ENCODE measurements at regions not wholly inside any gene's neighbourhood (a gene's known extent, or its start where the extent isn't known, plus 50 kb on each side); places are given as distances from the start of the nearest gene placed in this dataset.
A peak's percentile ranks its signal among the peaks of the same experiment; 100 is the strongest.
"Not testable (repeated sequence)": the region's sequence is repeated elsewhere in the genome, so short reads cannot be mapped to it uniquely, and the experiment has no call there.

DNA sequence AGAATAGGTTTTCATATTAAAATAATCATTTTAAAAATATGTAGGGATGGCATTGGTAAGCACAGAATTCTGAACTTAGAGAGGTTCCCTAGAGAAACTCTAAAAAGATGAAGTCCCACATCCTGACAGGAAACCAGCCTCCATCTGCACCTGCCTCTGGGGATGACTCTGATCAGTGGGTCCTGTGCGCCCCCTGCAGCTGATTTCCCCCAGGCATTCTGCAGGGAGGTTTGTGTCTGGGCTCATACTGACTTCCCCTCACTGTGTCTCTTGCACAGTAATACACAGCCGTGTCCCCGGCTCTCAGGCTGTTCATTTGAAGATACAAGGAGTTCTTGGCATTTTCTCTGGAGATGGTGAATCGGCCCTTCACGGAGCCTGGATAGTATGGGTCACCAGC lies 602.9 kb downstream of the TMEM121 start:
- DNase-seq (ENCODE audit: low read depth in 2 of 2): no peak

DNA sequence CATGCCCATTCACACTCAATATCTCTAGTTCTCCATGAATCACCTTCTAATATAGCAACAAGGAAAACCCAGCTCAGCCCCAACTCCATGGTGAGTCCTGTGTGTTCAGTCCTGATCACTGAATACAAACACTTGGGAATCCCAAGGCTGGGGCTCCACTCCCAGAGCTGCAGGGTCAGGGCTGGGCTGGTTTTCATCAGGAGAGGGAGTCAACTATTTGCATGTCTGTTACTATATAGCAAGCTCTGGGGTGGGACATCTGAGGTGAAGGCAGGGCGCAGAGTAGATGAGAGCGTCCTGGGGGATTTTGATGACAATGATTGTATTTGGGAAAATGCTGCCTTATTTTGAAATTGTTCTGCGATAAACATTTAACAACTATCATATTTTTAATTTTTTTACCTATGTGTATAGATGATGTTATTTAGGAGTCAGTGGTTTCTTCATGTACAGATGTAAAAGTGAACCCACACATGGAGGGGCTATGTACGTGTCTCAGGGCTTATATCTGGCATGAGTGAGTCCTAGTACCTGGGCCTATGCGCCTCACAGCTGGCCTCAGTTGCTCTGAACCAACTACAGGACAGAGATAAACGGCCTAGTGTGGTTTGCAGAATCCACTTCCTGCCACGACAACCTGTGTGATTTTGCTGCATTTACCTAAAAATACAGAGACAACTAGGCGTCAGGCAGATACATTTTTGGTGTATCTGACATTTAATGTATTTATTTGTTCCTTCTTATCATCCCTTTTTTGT lies 603.7 kb downstream of the TMEM121 start:
- DNase-seq (ENCODE audit: low read depth in 2 of 2): not testable (repeated sequence)

DNA sequence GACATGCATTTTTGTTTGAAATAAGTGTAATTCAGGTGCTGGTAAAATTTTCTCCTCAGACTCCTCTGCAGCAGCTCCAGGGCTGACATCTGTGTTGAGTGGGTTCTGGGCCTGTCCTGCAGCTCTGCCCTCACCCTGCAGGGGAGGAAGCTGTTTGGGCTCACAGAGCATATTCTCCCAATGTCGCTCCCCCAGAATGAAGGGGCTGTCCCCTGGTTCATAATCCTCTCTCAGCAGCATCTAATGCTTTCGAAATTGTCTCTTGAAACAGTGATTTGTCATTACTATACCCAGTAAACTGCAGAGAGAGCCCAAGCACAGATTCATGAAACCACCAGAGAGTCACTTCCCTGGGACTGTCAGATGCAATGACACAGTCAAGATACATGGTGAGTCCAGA lies 606.7 kb downstream of the TMEM121 start:
- not testable (repeated sequence) for DNase-seq (ENCODE audit: low read depth in 2 of 2)

DNA sequence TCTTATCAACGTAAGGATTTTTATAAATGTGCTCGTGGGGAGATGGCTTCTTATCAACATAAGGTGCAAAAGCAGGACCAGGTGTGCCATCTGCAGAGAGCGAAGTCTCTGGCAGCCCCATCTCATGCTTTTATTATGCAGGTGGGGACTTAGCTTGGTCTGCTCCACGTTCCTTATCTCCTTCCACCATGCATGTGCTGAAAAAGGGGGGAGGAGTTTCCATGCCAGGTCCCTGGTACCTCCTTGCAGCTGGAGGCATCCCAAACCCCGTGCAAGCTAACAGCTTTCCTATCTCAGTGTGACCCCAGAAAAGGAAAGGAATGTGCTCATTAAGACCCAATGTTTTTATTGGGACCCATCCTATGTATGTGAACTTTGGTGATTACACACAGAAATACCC lies 608.5 kb downstream of the TMEM121 start:
- DNase-seq (ENCODE audit: low read depth in 2 of 2): no peak

DNA sequence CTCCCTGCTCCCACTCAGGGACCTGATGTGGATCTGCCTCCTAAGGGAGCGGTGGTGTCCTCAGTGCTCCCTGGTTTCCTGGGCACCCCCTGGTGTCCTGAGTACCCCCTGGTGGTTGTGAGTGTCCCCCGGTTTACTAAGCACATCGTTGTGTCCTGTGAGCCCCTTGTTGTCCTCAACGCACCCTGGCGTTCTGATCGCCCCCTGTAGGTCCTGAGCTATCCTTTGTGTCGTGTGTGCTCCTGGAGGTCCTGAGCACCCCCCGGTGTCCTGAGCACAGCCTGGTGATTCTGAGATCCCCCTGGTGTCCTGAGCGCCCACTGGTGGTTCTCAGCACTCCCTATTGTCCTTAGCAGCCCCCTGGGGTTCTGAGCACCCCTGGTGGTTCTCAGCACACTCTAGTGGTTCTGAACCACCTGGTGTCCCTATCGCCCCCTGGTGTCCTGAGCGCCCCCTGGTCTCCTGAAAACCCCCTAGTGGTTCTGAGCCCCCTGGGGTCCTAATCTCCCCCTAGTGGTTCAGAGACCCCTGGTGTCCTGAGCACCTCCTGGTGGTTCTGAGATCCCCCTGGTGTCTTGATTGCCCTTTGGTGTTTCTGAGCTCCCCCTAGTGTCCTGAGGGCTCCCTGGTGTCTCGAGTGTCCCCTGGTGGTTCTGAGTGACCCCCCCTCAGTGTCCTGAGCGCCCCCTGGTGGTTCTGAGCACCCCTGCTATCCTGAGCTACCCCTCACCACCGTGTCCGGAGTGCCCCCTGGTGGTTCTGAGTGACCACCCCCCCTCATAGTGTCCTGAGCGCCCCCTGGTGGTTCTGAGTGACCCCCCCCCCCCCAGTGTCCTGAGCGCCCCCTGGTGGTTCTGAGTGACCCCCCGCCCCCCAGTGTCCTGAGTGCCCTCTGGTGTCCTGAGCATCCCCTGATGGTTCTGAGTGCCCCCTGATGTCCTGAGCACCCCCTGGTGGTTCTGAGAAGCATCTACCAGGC lies 615.1 kb downstream of the TMEM121 start:
- no peak for DNase-seq (ENCODE audit: low read depth in 2 of 2)

DNA sequence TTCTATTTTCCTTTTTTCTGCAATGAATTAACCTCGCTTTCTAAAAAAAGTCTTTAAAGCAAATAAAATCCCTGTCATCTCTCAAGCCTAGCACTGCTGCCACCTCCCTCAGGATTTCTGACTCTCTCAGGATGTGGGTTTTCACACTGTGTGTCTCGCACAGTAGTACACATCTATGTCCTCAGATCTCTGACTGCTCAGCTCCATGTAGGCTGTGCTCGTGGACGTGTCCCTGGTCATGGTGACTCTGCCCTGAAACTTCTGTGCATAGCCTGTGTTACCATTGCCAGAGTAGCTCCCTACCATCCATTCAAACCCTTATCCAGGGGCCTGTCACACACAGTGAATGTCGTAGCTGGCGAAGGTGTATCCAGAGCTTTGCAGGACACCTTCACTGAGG lies 619.3 kb downstream of the TMEM121 start:
- not testable (repeated sequence) for DNase-seq (ENCODE audit: low read depth in 2 of 2)

DNA sequence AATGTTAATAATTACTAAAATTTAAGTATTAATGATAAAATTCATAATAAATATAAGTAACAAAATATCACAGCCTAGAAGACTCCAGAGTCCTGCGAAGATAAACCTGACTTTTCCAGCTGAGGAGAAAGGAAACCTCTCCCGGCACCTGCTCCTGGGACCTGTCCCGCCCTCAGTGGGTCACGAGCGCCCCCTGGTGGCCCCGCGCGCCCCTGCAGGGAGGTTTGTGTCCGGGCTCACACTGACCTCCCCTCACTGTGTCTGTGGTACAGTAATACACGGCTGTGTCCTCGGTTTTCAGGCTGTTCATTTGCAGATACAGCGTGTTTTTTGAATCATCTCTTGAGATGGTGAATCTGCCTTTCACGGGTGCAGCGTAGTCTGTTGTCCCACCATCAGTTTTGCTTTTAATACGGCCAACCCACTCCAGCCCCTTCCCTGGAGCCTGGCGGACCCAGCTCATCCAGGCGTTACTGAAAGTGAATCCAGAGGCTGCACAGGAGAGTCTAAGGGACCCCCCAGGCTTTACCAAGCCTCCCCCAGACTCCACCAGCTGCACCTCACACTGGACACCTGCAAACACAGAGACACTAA lies 627.1 kb downstream of the TMEM121 start:
- DNase-seq (ENCODE audit: low read depth in 2 of 2): peak; percentile 68 to 72

DNA sequence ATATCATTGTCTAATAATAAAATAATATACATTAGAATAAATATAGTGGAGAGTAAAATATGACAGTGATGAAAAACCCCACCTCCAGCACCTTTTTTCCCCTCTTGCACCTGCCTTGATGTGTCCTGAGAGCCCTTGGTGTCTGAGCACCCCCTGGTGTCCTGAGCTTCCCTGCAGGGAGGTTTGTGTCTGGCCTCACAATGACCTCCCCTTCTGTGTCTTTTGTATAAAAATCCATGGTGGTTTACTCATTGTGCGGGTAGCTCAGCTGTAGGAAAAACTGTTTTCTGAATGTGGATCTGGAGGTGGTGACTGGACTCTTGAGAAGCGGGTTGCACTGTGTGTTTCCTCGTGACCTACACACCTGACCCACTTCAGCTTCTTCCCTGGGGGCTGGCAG lies 636.9 kb downstream of the TMEM121 start:
- no peak for DNase-seq (ENCODE audit: low read depth in 2 of 2)

DNA sequence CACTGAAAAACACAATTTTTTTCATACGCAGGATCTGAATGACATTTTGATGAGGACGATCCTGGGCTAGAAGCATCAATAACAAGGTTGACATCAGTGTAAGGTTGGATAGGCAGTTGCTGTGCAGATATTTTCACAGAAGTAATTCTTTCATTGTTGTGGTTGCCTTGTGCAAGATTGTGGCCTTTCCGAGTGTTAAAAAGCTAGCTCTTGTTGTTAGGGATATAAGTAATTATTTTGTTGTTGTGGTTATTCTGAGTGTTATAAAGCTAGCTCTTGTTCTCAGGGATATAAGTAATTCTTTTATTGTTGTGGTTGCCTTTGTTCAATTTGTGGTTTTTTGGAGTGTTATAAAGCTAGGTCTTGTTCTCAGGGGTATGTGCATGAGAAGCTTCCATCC lies 637.4 kb downstream of the TMEM121 start:
- DNase-seq (ENCODE audit: low read depth in 2 of 2): not testable (repeated sequence)

DNA sequence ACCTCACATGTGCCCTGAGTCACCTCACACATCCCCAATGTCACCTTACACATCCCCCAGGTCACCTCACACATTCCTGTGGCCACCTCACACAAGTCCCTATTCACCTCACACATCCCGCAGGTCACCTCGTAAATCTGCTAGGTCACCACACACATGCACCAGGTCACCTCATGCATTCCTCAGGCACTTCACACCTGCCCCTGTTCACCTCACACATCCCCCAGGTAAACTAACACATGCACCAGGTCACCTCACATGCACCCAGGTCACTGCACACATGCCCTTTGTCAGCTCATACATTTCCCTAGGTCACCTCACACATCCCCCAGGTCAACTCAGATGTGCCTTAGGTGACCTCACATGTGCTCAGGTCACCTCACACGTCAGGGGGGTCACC lies 639.8 kb downstream of the TMEM121 start:
- DNase-seq (ENCODE audit: low read depth in 2 of 2): no peak

DNA sequence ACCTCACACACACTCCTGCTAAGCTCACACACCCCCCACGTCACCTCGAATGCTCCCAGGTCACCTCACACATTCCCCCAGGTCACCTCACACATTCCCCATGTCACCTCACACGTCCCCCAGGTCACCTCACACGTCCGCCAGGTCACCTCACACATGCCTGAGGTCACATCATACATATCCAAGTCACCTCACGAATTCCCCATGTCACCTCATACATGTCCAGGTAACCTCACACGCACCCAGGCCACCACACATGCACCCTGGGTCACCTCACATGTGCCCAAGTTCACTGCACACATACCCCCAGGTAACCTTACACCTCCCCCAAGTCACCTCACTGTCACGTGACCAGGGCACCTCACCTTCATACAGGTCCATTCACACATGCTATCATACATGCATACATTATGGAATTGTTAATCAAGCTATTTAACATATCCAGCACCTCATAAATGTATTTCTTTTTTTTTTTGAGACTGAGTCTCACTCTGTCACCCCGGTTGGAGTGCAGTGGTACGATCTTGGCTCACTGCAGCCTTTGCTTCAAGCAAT lies 640.3 kb downstream of the TMEM121 start:
- DNase-seq (ENCODE audit: low read depth in 2 of 2): no peak

DNA sequence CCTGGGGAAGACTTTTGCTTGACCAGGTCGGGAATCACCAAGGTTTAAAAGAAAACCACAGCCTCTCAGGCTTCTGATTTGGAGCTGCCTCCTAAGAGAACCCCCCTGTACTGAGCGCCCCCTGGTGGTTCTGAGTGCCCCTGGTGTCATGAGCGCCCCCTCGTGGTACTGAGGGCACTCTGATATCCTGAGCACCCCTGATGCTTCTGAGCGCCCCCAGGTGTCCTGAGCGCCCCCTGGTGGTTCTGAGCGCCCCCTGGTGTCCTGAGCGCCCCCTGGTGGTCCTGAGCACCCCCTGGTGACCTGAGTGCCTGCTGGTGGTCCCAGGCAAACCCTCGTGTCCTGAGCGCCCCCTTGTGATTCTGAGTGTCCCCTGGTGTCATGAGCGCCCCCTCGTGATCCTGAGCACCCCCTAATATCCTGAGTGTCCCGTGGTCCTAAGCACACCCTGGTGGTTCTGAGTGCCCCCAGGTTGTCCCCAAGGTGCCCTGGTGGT lies 643.8 kb downstream of the TMEM121 start:
- DNase-seq (ENCODE audit: low read depth in 2 of 2): peak in 1 of 2 donors; percentile 23

DNA sequence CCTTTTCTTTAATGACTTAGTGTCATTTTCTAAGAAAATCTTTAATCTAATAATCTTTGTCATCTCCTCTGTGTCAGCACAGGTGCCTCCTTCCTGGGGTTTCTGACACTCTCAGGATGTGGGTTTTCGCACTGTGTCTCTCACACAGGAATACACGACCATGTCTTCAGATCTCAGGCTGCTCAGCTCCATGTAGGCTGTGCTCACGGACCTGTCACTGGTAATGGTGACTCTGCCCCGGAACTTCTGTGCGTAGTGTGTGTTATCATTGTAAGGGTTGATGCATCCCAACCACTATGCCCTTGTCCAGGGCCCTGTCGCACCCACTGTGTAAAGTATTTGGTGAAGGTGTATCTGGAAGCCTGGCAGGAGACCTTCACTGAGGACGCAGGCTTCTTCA lies 647.8 kb downstream of the TMEM121 start:
- DNase-seq (ENCODE audit: low read depth in 2 of 2): peak in 1 of 2 donors; percentile 28

DNA sequence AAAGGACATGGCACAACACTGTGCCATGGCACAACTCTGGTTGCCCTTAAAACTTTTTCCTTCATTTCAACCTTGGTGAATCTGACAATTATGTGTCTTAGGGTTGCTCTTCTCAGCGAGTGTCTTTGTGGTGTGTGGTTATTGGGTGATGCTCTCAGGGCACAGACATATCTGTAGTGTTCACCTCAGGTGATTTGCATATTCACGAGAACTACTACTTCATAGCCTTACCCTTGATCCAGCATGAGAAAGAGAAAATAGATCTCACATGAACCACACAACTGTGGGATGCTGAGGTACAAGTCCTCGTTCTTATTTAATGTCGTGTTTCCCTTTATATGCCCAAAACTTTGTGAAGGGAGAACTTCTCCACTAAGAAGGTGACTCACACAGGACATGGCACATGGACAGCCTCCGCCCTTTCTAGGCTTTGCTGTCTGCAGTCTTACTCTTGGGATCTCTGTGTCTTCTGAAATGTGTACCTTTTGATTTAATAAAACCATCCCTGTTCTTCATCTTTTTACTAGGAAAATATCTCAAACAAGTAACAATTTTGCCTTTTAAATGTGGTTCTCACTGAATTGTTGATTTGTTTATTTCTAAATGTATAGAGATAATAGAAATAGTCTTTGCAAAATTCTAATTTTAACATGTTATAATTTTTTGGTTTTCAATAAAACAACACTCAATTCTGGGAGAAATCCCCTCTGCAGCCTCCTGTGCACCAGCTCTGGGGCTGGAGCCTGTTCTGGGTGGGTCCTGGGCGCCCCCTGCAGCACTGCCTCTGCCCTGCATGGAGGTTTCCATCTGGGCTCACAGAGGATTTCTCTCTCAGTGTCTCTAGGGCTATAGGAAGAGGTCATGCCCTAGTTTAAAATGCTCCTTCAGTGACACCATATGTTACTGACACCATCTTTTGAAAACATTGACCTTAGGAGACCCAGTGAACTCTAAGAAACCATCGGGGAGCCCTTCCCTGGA lies 651.2 kb downstream of the TMEM121 start:
- not testable (repeated sequence) for DNase-seq (ENCODE audit: low read depth in 2 of 2)

DNA sequence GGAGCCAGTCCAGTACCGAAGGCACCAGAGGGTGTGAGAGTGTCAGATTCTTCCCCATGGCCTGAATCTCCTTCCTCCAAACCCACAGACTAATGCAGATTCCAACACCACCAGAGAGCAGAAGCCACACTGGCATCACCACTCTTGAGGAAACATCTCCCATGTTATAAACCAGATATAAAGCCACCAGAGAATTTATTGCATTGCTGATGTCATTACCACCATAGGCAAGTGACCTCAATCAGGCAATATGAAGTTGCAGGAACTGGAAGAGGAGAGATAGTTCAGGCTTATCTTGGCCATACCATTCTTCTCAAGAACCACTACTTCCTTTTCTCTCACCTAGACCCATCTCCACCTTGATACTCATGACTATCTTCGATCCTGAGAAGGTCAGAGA lies 653.4 kb downstream of the TMEM121 start:
- no peak for DNase-seq (ENCODE audit: low read depth in 2 of 2)

DNA sequence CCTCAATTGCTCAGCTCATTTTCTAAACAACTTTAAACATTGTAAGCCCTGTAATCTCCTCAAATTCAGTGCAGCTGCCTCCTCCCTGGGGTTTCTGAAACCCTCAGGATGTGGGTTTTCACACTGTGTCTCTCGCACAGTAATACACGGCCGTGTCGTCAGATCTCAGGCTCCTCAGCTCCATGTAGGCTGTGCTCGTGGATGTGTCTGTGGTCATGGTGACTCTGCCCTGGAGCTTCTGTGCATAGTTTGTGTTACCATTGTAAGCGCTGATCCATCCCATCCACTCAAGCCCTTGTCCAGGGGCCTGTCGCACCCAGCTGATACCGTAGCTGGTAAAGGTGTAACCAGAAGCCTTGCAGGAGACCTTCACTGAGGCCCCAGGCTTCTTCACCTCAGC lies 658.4 kb downstream of the TMEM121 start:
- DNase-seq (ENCODE audit: low read depth in 2 of 2): peak; percentile 23 to 49

DNA sequence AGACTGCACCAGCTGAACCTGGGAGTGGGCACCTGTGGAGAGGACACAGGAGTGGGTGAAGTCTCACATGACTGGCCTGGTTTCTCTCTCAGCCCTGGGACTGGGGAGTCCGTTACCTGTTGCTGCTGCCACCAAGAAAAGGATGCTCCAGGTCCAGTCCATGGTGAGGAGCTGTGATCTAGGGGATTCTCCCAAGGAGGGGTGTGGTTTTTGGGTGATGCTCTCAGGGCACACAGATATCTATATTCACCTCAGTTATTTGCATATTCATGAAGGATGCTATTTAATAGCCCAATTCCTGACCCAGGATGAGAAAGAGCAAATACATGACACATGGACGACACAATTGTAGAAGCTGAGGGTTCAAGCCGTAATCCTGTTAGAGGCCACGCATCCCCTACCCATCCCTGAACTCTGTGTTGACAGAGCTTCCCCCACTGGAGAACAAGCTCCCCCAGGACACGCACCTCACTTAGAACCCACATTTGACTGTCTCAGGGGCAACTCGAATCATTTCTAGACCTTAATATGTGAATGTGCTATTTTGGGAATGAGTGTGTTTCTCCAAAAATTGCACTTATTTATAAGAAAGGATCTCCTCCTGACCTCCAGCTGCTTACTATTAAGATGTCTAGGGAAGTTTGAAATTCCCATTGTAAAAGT lies 658.9 kb downstream of the TMEM121 start:
- DNase-seq (ENCODE audit: low read depth in 2 of 2): not testable (repeated sequence)

DNA sequence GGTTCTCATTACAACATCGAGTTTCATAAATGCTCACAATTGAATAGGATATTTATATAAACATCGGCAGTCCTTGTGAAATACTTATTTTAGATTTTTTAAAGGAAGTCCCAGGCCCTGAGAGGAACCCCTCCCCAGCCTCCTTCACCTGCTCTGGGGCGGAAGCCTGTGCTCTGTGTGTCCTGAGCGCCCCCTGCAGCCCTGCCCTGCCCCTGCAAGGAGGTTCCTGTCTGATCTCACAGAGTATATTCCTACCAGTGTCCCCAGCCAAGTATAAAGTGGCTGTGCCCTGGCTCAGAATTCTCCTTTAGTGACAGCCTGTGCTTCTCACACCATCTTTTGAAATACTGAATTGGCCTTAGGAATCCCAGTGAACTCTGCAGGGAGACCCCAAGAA lies 659.5 kb downstream of the TMEM121 start:
- DNase-seq (ENCODE audit: low read depth in 2 of 2): peak in 1 of 2 donors; percentile 32

DNA sequence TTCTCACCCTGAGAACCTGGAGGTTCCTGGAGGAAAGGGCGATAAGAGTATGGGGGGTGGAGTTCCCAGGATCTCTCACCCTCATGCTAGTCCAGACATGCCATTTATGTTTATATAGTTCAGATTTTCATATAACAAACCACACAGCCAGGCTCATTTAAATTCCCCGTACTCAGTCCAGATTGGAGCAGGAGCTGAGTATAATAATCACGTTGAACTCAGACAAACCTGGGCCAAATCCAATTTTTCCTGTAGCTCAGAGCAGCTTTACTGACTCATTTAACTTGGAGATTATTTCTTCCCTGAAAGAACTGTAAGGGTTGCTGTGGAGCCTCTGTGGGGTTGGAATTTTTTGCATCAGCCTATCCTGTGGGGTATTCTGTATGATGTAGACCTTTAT lies 660.8 kb downstream of the TMEM121 start:
- DNase-seq (ENCODE audit: low read depth in 2 of 2): no peak

DNA sequence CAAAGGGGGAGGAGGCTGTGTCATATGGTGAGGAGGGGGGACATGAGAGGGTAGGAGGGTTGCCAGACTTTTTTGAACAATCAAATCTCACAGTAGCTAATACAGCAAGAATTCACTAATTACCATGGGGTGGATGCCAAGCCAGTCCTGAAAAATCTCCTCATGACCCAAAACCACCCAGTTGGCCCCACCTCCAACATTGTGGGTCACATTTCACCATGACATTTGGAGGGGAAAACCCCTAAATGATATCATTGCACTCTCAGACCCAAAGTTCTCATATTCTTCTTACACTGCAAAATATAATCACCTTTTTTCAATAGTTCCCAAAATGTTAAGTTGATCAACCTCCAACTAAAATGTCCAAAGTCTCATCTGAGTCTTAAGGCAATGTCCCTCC lies 666.3 kb downstream of the TMEM121 start:
- not testable (repeated sequence) for DNase-seq (ENCODE audit: low read depth in 2 of 2)

All from stimulated activated CD8-positive, alpha-beta memory T cell treated with anti-CD3 and anti-CD28 coated beads, Interleukin-7, amount 100 ng/mL, for 1 hour (primary cell).